MM.1S (cell line): ENCODE measurements at regions not wholly inside any gene's neighbourhood (a gene's known extent, or its start where the extent isn't known, plus 50 kb on each side); places are given as distances from the start of the nearest gene placed in this dataset.

ENCODE experiments used
- DNase-seq: peaks from one replicate; pipeline ENCODE4 v3.0.0-alpha.2; 2015
- H2AFZ ChIP-seq: fragments of 300-600 bp; sonication (generic); 2 replicates; pipeline ENCODE4 v1.6.0; 2016; ENCODE audit warnings: antibody characterized with exemption, low read length
- H3F3A ChIP-seq: fragments of 300-600 bp; sonication (generic); 2 replicates; pipeline ENCODE4 v1.6.1; 2016; ENCODE audit warnings: mild to moderate bottlenecking, antibody characterized with exemption, low read length, moderate library complexity, mixed read lengths; ENCODE audit not compliant: insufficient read depth
- H3K27ac ChIP-seq: fragments of 300-600 bp; sonication (generic); 2 replicates; pipeline ENCODE4 v1.5.1; 2016; ENCODE audit warnings: mild to moderate bottlenecking, low read length
- H3K27me3 ChIP-seq: fragments of 300-600 bp; sonication (generic); replicated peaks from 2 replicates; pipeline ENCODE4 v1.6.0; 2016; ENCODE audit warnings: low read length; ENCODE audit not compliant: insufficient read depth
- H3K36me3 ChIP-seq: fragments of 300-600 bp; sonication (generic); replicated peaks from 2 replicates; pipeline ENCODE4 v1.6.1; 2016; ENCODE audit warnings: mild to moderate bottlenecking, low read length, mixed read lengths; ENCODE audit not compliant: insufficient read depth
- H3K4me1 ChIP-seq: fragments of 300-600 bp; sonication (generic); 2 replicates; pipeline ENCODE4 v1.6.1; 2016; ENCODE audit warnings: low read length, mixed read lengths
- H3K4me2 ChIP-seq: fragments of 300-600 bp; sonication (generic); 2 replicates; pipeline ENCODE4 v1.6.0; 2016; ENCODE audit warnings: low read depth, low read length
- H3K4me3 ChIP-seq: fragments of 300-600 bp; sonication (generic); 2 replicates; pipeline ENCODE4 v1.5.1; 2016; ENCODE audit warnings: low read length, mixed read lengths
- H3K79me2 ChIP-seq: fragments of 300-600 bp; sonication (generic); 2 replicates; pipeline ENCODE4 v1.6.1; 2016; ENCODE audit warnings: mixed run types, low read length, mixed read lengths
- H3K9ac ChIP-seq: fragments of 300-600 bp; sonication (generic); 2 replicates; pipeline ENCODE4 v1.6.1; 2016; ENCODE audit warnings: low read length, mixed read lengths
- H3K9me2 ChIP-seq: fragments of 300-600 bp; sonication (generic); replicated peaks from 2 replicates; pipeline ENCODE4 v1.6.1; 2016; ENCODE audit warnings: mild to moderate bottlenecking, low read length, mixed read lengths; ENCODE audit not compliant: insufficient read depth
- H3K9me3 ChIP-seq: fragments of 300-600 bp; sonication (generic); replicated peaks from 2 replicates; pipeline ENCODE4 v1.6.1; 2016; ENCODE audit warnings: mild to moderate bottlenecking, low read length, mixed read lengths; ENCODE audit not compliant: insufficient read depth
- H4K20me1 ChIP-seq: fragments of 300-600 bp; sonication (generic); 2 replicates; pipeline ENCODE4 v1.6.1; 2016; ENCODE audit warnings: mild to moderate bottlenecking, low read length, moderate library complexity, mixed read lengths; ENCODE audit not compliant: insufficient read depth
- CTCF ChIP-seq: fragments of 300-600 bp; sonication (generic); IDR thresholded peaks from 2 replicates; pipeline ENCODE4 v1.5.1; 2016; ENCODE audit warnings: antibody characterized with exemption, low read length, mixed read lengths
- EZH2 ChIP-seq: fragments of 300-600 bp; sonication (generic); optimal IDR thresholded peaks from 2 replicates; pipeline ENCODE3; 2017; ENCODE audit warnings: low read depth, mild to moderate bottlenecking, antibody characterized with exemption, low read length, mixed read lengths
- EZH2phosphoT487 ChIP-seq: fragments of 300-600 bp; sonication (generic); IDR thresholded peaks from 2 replicates; pipeline ENCODE4 v1.6.1; 2018; ENCODE audit warnings: antibody characterized with exemption, low read length

- Histone ChIP-seq H3F3A (no peaks in the 10 kb centered on the region), H3K36me3 (no peaks in the 10 kb centered on the region), H3K4me2 (no peak overlapping the region), H3K4me3 (no peak overlapping the region), H2AFZ (no peak overlapping the region), H3K9me2 (no peaks in the 10 kb centered on the region), H3K79me2 (no peaks in the 10 kb centered on the region), H3K9ac (no peak overlapping the region), H3K9me3 (no peaks in the 10 kb centered on the region), H3K27ac (no peak overlapping the region), H4K20me1 (no peaks in the 10 kb centered on the region), H3K27me3 (no peaks in the 10 kb centered on the region), H3K4me1 (no peaks in the 10 kb centered on the region)
- TF ChIP-seq EZH2, result no peak
- TF ChIP-seq CTCF, result no peak
- TF ChIP-seq EZH2phosphoT487, result no peak
- no peak for DNase-seq
Observed at GRCh38 chr15:35298509-35298908, 213.4 kb upstream of the NANOGP8 start.

- TF ChIP-seq EZH2 (no peak), EZH2phosphoT487 (no peak), CTCF (no peak)
- H3K4me3 ChIP-seq, result no peak overlapping the region
- no peak for DNase-seq
Observed at GRCh38 chr15:35293353-35294130, 208.4 kb upstream of the NANOGP8 start.

GRCh38 chr15:35290301-35290721 is 205.2 kb upstream of the NANOGP8 start:
- no peaks in the 10 kb centered on the region for H3K36me3 ChIP-seq
- no peak overlapping the region for H3K4me3 ChIP-seq
- no peak for TF ChIP-seq CTCF
- no peak for TF ChIP-seq EZH2phosphoT487
- TF ChIP-seq EZH2, result no peak
- H3F3A ChIP-seq, result no peaks in the 10 kb centered on the region
- H3K9ac ChIP-seq, result no peak overlapping the region
- H3K4me1 ChIP-seq, result no peaks in the 10 kb centered on the region
- no peaks in the 10 kb centered on the region for H3K9me3 ChIP-seq
- no peak for DNase-seq
- H3K27me3 ChIP-seq, result no peaks in the 10 kb centered on the region
- no peak overlapping the region for H2AFZ ChIP-seq
- no peaks in the 10 kb centered on the region for H3K79me2 ChIP-seq
- H4K20me1 ChIP-seq, result no peaks in the 10 kb centered on the region
- no peak overlapping the region for H3K4me2 ChIP-seq
- no peaks in the 10 kb centered on the region for H3K9me2 ChIP-seq
- no peak overlapping the region for H3K27ac ChIP-seq

More at GRCh38 chr15:35293353-35294130, 208.4 kb upstream of the NANOGP8 start:
- Histone ChIP-seq H3K79me2 (no peaks in the 10 kb centered on the region), H3K9ac (no peak overlapping the region), H2AFZ (no peak overlapping the region), H3K4me1 (no peaks in the 10 kb centered on the region), H3K27ac (no peak overlapping the region), H3K4me2 (no peak overlapping the region), H3K36me3 (no peaks in the 10 kb centered on the region), H3K27me3 (no peaks in the 10 kb centered on the region), H3F3A (no peaks in the 10 kb centered on the region), H4K20me1 (no peaks in the 10 kb centered on the region), H3K9me3 (no peaks in the 10 kb centered on the region), H3K9me2 (no peaks in the 10 kb centered on the region)
